GM18505 (cell line): ENCODE measurements at regions not wholly inside any gene's neighbourhood (a gene's known extent, or its start where the extent isn't known, plus 50 kb on each side); places are given as distances from the start of the nearest gene placed in this dataset.

Experiments used
- ATAC-seq: cut with Tn5 transposase; IDR thresholded peaks from one replicate; pipeline ENCODE4 v1.9.1; 2021; ENCODE audit not compliant: unreplicated experiment
- POLR2A ChIP-seq: IDR thresholded peaks from 4 replicates; pipeline ENCODE4 v1.6.1; 2011; ENCODE audit warnings: borderline replicate concordance; ENCODE audit not compliant: insufficient read depth, insufficient read length; ENCODE audit errors: extremely low read depth

DNA sequence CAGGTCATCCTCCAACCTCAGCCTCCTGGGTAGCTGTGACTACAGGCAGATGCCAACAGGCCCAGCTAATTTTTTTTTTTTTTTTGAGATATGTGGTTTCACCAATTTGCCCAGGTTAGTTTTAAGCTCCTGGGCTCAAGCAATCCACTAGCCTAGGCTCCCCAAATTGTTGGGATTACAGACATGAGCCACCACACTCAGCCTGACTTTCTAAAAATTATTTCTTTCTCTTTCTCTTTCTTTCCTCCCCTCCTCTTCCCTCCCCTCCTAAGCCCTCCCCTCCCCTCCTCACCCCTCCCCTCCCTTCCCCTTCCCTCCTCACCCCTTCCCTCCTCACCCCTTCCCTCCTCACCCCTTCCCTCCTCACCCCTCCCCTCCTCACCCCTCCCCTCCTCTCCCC is 127.3 kb downstream of the BTBD3 start:
- TF ChIP-seq POLR2A: no peak
- no peak for ATAC-seq

- no peak for TF ChIP-seq POLR2A
- no peak for ATAC-seq
These were observed 130.2 kb downstream of the BTBD3 start for GRCh38 chr20:12047838-12048432.

DNA sequence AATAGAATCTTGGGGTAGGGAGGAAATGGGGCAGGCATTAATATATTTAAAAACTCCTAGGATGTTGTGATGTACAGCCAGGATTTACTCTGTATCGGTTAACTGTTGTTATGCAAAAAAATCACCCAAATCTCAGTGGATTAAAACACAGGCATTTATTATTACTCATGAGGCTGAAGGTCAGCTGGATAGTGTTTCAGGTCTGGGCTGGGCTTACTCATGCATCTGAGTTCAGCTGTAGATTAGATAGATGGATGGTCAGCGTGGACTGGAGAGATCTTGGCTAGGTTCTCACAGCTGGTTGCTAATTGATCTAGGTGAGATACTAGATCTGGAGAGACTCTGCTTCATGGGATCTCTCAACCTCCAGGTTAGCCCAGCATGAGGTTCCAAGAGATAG is 131.4 kb downstream of the BTBD3 start:
- ATAC-seq: no peak
- TF ChIP-seq POLR2A: no peak

- no peak for TF ChIP-seq POLR2A
- ATAC-seq: no peak
These were observed 133.8 kb downstream of the BTBD3 start for GRCh38 chr20:12051206-12052163.

DNA sequence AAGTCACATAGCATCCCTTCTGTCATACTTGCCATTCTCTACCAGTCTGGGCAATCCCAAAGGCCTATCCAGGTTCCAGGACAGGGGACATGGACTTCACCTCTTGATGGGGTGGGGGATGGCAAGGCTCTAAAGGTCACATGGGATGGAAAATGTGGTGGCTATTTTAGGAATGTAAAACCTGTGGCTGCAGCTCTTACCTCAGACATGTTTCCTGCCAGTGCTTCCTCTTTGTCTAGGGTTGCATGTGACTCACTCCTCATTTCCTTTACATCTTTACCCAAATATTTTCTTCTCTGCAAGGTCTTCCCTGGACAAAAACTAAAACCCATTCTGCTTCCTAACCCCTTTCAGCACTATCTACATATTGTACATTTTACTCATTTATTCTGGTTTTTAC is 135.7 kb downstream of the BTBD3 start:
- TF ChIP-seq POLR2A: no peak
- no peak for ATAC-seq

DNA sequence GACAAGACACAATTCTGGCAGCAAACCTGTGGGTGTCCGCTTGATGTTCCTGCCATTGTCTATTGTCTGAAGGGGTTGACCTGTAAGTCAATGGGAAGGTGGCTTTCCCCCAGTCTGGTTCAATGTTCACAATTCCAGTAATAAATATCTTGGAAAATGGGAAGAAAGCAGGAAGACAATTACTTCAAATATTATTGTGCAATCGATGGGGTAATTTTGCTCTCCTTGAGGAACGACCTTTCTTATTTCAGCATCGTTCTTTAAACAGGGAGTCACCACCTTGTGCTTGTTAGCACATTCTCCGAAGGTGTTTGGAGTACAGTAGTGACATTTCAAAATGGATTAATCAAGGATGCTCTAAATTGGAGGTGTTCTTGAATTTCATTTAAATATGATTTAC is 136.9 kb downstream of the BTBD3 start:
- ATAC-seq: no peak
- no peak for TF ChIP-seq POLR2A

DNA sequence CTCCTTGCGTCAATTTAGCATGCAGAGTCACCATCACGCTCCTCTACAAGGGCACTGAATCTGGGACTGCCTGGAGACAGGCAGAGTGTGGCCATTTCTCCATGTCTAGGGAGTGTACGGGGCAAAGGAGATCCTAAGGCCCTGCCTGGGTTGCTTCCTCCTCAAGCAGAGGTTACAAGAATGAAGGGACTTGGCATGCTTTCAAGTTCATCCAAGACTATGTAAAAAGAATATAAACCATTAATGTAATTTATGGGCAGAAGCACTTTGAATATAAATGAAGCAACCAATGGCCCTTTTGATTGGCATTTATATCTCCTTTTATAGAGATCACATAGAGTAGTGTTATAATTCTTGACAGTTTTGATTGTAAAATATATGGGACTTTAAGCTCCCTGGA is 137.5 kb downstream of the BTBD3 start:
- TF ChIP-seq POLR2A: no peak
- no peak for ATAC-seq

DNA sequence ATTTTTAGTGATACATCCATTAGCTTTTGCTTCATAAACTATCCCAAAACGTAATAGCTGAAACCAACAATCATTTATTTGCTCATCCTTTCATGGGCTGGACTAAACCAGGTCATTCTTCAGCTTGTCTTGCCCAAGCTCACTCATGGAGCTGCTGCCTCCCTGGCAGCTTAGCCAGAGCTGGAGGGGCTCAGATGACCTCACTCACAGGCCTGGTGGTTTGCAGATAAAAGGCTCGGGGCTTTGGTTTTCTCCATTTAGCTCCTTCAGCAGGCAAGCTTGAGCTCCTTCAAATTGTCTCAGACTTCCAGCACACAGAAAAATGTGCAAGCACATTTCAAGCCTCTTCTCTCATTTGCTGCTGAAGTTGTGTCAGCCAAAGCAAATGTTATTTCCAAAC is 139.1 kb downstream of the BTBD3 start:
- no peak for TF ChIP-seq POLR2A
- ATAC-seq: no peak

DNA sequence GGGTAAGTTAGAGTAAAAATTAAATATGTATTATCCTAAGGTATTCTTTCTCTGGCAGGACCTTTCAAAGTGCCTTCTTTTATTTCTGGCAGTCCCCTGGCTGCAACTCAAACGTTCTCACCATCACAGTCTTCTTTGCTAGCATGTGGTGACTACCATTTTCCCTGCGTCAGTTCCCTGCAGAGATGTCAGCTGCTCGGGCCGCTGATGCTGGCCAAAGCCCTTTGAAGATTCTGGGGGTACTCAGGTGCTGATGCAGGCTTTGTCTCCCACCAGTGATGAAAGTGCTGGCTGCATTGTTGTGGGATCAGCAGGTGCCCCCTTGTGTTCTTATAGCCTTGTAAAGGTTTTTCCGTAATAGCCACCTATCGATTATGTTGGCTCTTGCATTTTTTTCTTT is 140.1 kb downstream of the BTBD3 start:
- ATAC-seq: no peak
- TF ChIP-seq POLR2A: no peak

- ATAC-seq: no peak
- no peak for TF ChIP-seq POLR2A
These were observed 140.5 kb downstream of the BTBD3 start for GRCh38 chr20:12058216-12058615.

DNA sequence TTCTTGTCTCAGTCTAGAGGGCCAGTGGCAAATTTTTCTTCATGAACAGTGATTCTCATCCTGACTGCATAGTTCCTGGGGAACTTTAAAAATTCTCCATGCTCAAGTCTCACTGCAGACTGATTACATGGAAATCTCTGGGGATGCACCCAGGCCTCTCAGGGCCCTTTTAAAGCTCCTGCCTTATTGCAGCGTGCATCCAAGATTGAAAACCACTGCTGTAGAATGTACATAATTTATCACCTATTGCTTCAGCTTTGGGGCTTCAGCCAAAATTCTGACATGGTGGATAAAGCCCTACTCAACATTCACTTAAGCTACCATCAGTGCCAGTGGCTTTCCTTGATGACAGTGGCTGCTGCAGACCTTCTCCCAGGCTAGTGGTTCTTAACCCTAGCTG is 143.8 kb downstream of the BTBD3 start:
- no peak for ATAC-seq
- no peak for TF ChIP-seq POLR2A

DNA sequence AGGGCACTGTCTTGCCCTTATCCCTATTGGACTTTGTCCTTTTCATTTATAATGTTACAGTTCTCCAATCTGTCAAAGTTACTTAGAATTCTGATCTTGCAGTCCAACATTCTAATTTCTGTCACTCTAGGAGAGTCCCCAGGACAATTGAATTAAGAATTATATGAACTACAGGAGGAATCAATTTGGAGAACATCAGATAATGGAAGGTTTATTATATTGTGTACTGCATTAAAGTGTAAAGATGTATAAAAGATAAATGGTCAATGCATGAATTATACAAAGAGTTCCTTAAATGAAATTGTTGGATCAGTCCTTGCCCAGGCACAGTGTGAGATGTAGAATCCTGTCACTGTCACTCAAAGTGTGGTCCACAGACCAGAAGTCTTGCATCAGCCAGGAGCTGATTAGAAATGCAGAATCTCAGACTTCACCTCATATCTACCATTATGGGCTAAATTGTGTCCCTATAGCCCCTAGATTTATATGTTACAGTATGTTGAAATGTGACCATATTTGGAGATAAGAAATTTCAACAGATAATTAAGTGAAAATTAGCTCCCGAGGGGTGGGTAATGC is 145.5 kb downstream of the BTBD3 start:
- no peak for TF ChIP-seq POLR2A
- ATAC-seq: no peak

- no peak for ATAC-seq
- no peak for TF ChIP-seq POLR2A
These were observed 146.8 kb downstream of the BTBD3 start for GRCh38 chr20:12064540-12064939.

- ATAC-seq: no peak
- no peak for TF ChIP-seq POLR2A
These were observed 150.0 kb downstream of the BTBD3 start for GRCh38 chr20:12067686-12068085.

DNA sequence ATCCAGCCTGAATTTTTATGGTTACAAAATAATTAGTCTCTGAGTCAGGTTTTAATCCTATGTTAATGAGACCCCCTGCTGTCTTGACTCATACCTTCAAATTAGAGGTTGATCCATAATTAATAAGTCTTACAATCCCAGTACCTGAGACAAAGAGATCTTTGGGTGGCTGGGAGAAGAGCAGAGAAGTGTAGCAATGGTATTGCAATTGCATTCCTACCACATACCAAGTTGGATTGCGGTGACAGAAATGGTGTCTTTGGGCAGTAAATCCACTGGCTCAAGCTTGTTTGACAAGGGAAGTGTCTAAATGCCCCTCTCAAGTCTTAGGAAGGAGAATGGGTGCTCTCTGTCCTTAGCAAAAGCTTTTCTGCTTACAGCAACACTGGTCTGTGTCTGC is 150.4 kb downstream of the BTBD3 start:
- TF ChIP-seq POLR2A: no peak
- no peak for ATAC-seq

- TF ChIP-seq POLR2A: no peak
- no peak for ATAC-seq
These were observed 151.5 kb downstream of the BTBD3 start for GRCh38 chr20:12069181-12069580.
